ENCODE measurements at regions not wholly inside any gene's neighbourhood (a gene's known extent, or its start where the extent isn't known, plus 50 kb on each side); places are given as distances from the start of the nearest gene placed in this dataset.
"Not testable (repeated sequence)": the region's sequence is repeated elsewhere in the genome, so short reads cannot be mapped to it uniquely, and the experiment has no call there.

- DNase-seq, result not testable (repeated sequence)
Measured at GRCh38 chr10:42533866-42534265, 104.5 kb downstream of the ZNF33B start.

GRCh38 chr10:42532996-42533395 is 105.4 kb downstream of the ZNF33B start:
- DNase-seq, result no peak

GRCh38 chr10:42523098-42523497 is 115.3 kb downstream of the ZNF33B start:
- DNase-seq, result no peak

- DNase-seq, result no peak
Measured at GRCh38 chr10:42519761-42520460, 118.5 kb downstream of the ZNF33B start.

GRCh38 chr10:42519079-42519478 is 119.3 kb downstream of the ZNF33B start:
- no peak for DNase-seq

- DNase-seq, result no peak
Measured at GRCh38 chr10:42513921-42514320, 124.4 kb downstream of the ZNF33B start.

- DNase-seq, result no peak
Measured at GRCh38 chr10:42491801-42492200, 146.6 kb downstream of the ZNF33B start.

GRCh38 chr10:42491001-42491592 is 147.3 kb downstream of the ZNF33B start:
- no peak for DNase-seq

GRCh38 chr10:42490368-42490767 is 148.0 kb downstream of the ZNF33B start:
- no peak for DNase-seq

GRCh38 chr10:42488416-42488815 is 150.0 kb downstream of the ZNF33B start:
- DNase-seq, result no peak

- DNase-seq, result no peak
Measured at GRCh38 chr10:42482411-42482810, 156.0 kb downstream of the ZNF33B start.

- DNase-seq, result no peak
Measured at GRCh38 chr10:42479057-42479456, 159.3 kb downstream of the ZNF33B start.

GRCh38 chr10:42477170-42477569 is 161.2 kb downstream of the ZNF33B start:
- DNase-seq, result no peak

GRCh38 chr10:42476101-42476500 is 162.3 kb downstream of the ZNF33B start:
- peak in 1 of 14 donors; percentile 2 for DNase-seq

- peak in 1 of 14 donors; percentile 4 for DNase-seq
Measured at GRCh38 chr10:42475168-42476098, 162.9 kb downstream of the ZNF33B start.

GRCh38 chr10:42454313-42454712 is 184.1 kb downstream of the ZNF33B start:
- no peak for DNase-seq

GRCh38 chr10:42431095-42431494 is 207.3 kb downstream of the ZNF33B start:
- DNase-seq, result no peak

- DNase-seq, result no peak
Measured at GRCh38 chr10:42428534-42428933, 209.8 kb downstream of the ZNF33B start.

- DNase-seq, result no peak
Measured at GRCh38 chr10:42422911-42423310, 215.5 kb downstream of the ZNF33B start.

GRCh38 chr10:42421812-42422211 is 216.6 kb downstream of the ZNF33B start:
- DNase-seq, result no peak

- DNase-seq, result no peak
Measured at GRCh38 chr10:42419789-42420188, 218.6 kb downstream of the ZNF33B start.

- no peak for DNase-seq
Measured at GRCh38 chr10:42380926-42381547, 257.3 kb downstream of the ZNF33B start.

All from C1 segment of cervical spinal cord (tissue), 14 donors.